Hepatocyte (in vitro differentiated cells): ENCODE measurements at regions not wholly inside any gene's neighbourhood (a gene's known extent, or its start where the extent isn't known, plus 50 kb on each side); places are given as distances from the start of the nearest gene placed in this dataset.
A peak's percentile ranks its signal among the peaks of the same experiment; 100 is the strongest.

ENCODE experiments used
- DNase-seq: peaks from one replicate; pipeline ENCODE4 v3.0.0-alpha.2; 2016; ENCODE audit warnings: low spot score
- H2AFZ ChIP-seq: fragments of 200-600 bp; sonication (generic); 2 replicates; pipeline ENCODE4 v1.6.0; 2016; ENCODE audit warnings: antibody characterized with exemption, mild to moderate bottlenecking
- H3K27ac ChIP-seq: fragments of 200-600 bp; sonication (generic); 2 replicates; pipeline ENCODE4 v1.5.1; 2016; ENCODE audit warnings: mild to moderate bottlenecking
- H3K27me3 ChIP-seq: fragments of 200-600 bp; sonication (generic); 2 replicates; pipeline ENCODE4 v1.6.1; 2016
- H3K36me3 ChIP-seq: fragments of 200-600 bp; sonication (generic); replicated peaks from 2 replicates; pipeline ENCODE4 v1.5.1; 2016; ENCODE audit warnings: low read depth; ENCODE audit not compliant: insufficient read depth
- H3K4me1 ChIP-seq: fragments of 200-600 bp; sonication (generic); 2 replicates; pipeline ENCODE4 v1.5.1; 2016; ENCODE audit warnings: mild to moderate bottlenecking, moderate library complexity; ENCODE audit not compliant: insufficient read depth
- H3K4me2 ChIP-seq: fragments of 200-600 bp; sonication (generic); 2 replicates; pipeline ENCODE4 v1.6.0; 2016
- H3K4me3 ChIP-seq: fragments of 200-600 bp; sonication (generic); 2 replicates; pipeline ENCODE4 v1.5.1; 2016; ENCODE audit warnings: mild to moderate bottlenecking
- H3K79me2 ChIP-seq: fragments of 200-600 bp; sonication (generic); 2 replicates; pipeline ENCODE4 v1.6.0; 2017; ENCODE audit warnings: mild to moderate bottlenecking
- H3K9me2 ChIP-seq: fragments of 200-600 bp; sonication (generic); replicated peaks from 2 replicates; pipeline ENCODE4 v1.6.0; 2017; ENCODE audit warnings: mild to moderate bottlenecking; ENCODE audit not compliant: insufficient read depth
- H3K9me3 ChIP-seq: fragments of 200-600 bp; sonication (generic); 2 replicates; pipeline ENCODE4 v1.5.1; 2016; ENCODE audit warnings: low read depth, mild to moderate bottlenecking
- H4K20me1 ChIP-seq: fragments of 200-600 bp; sonication (generic); 2 replicates; pipeline ENCODE4 v1.6.0; 2016; ENCODE audit warnings: mild to moderate bottlenecking; ENCODE audit not compliant: insufficient read depth, poor library complexity, severe bottlenecking
- CTCF ChIP-seq: fragments of 200-600 bp; sonication (generic); IDR thresholded peaks from 2 replicates; pipeline ENCODE4 v1.5.1; 2016; ENCODE audit warnings: antibody characterized with exemption, mild to moderate bottlenecking; ENCODE audit not compliant: poor library complexity
- EZH2 ChIP-seq: fragments of 200-600 bp; sonication (generic); IDR thresholded peaks from 2 replicates; pipeline ENCODE4 v1.6.1; 2016; ENCODE audit warnings: antibody characterized with exemption, mild to moderate bottlenecking, borderline replicate concordance
- EZH2phosphoT487 ChIP-seq: fragments of 200-600 bp; sonication (generic); IDR thresholded peaks from one replicate; pipeline ENCODE4 v1.6.1; 2018; ENCODE audit warnings: antibody characterized with exemption, mild to moderate bottlenecking, low read depth, moderate library complexity; ENCODE audit not compliant: unreplicated experiment, severe bottlenecking
- WGBS: methylation state at CpG from one replicate; pipeline ENCODE4 v1.1.6; 2016; ENCODE audit warnings: low lambda C conversion rate; ENCODE audit errors: missing lambda C conversion rate; 5-methylcytosine and 5-hydroxymethylcytosine counted together

- Histone ChIP-seq H3K4me1 (no peaks in the 10 kb centered on the region), H2AFZ (peak overlapping the region; percentile 49), H4K20me1 (no peaks in the 10 kb centered on the region), H3K4me2 (no peak overlapping the region), H3K79me2 (no peaks in the 10 kb centered on the region), H3K9me3 (no peaks in the 10 kb centered on the region), H3K9me2 (no peaks in the 10 kb centered on the region), H3K4me3 (no peak overlapping the region), H3K27ac (no peak overlapping the region), H3K27me3 (no peaks in the 10 kb centered on the region), H3K36me3 (no peaks in the 10 kb centered on the region)
- TF ChIP-seq EZH2 (no peak), CTCF (no peak), EZH2phosphoT487 (no peak)
- WGBS, result 41% methylated on average over 6 of the region's 6 CpGs
- no peak for DNase-seq
These were observed 56.2 kb upstream of the PRRC2C start for GRCh38 chr1:171429137-171429536.

GRCh38 chr1:171431994-171432393 lies 53.3 kb upstream of the PRRC2C start:
- 60% methylated on average over 2 of the region's 2 CpGs for WGBS
- no peak overlapping the region for H3K27ac ChIP-seq
- no peak overlapping the region for H3K4me2 ChIP-seq
- no peaks in the 10 kb centered on the region for H3K79me2 ChIP-seq
- DNase-seq, result no peak
- no peak overlapping the region for H2AFZ ChIP-seq
- H3K9me2 ChIP-seq, result no peaks in the 10 kb centered on the region
- H3K4me1 ChIP-seq, result no peaks in the 10 kb centered on the region
- no peak overlapping the region for H3K4me3 ChIP-seq
- no peaks in the 10 kb centered on the region for H3K9me3 ChIP-seq
- H3K36me3 ChIP-seq, result no peaks in the 10 kb centered on the region
- no peak for TF ChIP-seq EZH2
- TF ChIP-seq EZH2phosphoT487, result no peak
- TF ChIP-seq CTCF, result no peak
- no peaks in the 10 kb centered on the region for H4K20me1 ChIP-seq
- H3K27me3 ChIP-seq, result no peaks in the 10 kb centered on the region

GRCh38 chr1:171432473-171432872 lies 52.9 kb upstream of the PRRC2C start:
- TF ChIP-seq EZH2phosphoT487, result no peak
- no peak for TF ChIP-seq EZH2
- TF ChIP-seq CTCF, result no peak
- Histone ChIP-seq H3K27me3 (no peaks in the 10 kb centered on the region), H4K20me1 (no peaks in the 10 kb centered on the region), H3K36me3 (no peaks in the 10 kb centered on the region), H3K9me3 (no peaks in the 10 kb centered on the region), H3K79me2 (no peaks in the 10 kb centered on the region), H3K9me2 (no peaks in the 10 kb centered on the region), H3K4me2 (no peak overlapping the region), H3K4me1 (no peaks in the 10 kb centered on the region), H2AFZ (no peak overlapping the region), H3K4me3 (no peak overlapping the region), H3K27ac (no peak overlapping the region)
- WGBS, result 95% methylated on average over 1 of the region's 1 CpG
- DNase-seq, result no peak

- H3K9me2 ChIP-seq, result no peaks in the 10 kb centered on the region
- no peaks in the 10 kb centered on the region for H4K20me1 ChIP-seq
- H3K4me2 ChIP-seq, result no peak overlapping the region
- no peak overlapping the region for H3K4me3 ChIP-seq
- no peaks in the 10 kb centered on the region for H3K4me1 ChIP-seq
- WGBS, result 90% methylated on average over 2 of the region's 2 CpGs
- no peaks in the 10 kb centered on the region for H3K36me3 ChIP-seq
- no peak overlapping the region for H2AFZ ChIP-seq
- DNase-seq, result no peak
- H3K27me3 ChIP-seq, result no peaks in the 10 kb centered on the region
- H3K9me3 ChIP-seq, result no peaks in the 10 kb centered on the region
- no peak overlapping the region for H3K27ac ChIP-seq
- no peak for TF ChIP-seq CTCF
- no peak for TF ChIP-seq EZH2phosphoT487
- no peak for TF ChIP-seq EZH2
- H3K79me2 ChIP-seq, result no peaks in the 10 kb centered on the region
These were observed 51.9 kb upstream of the PRRC2C start for GRCh38 chr1:171433451-171433850.
